Ishikawa (cell line): ENCODE measurements at regions not wholly inside any gene's neighbourhood (a gene's known extent, or its start where the extent isn't known, plus 50 kb on each side); places are given as distances from the start of the nearest gene placed in this dataset.

Source experiments
- CREB1 ChIP-seq: IDR thresholded peaks from 2 replicates; pipeline ENCODE4 v1.6.1; 2012; ENCODE audit warnings: low read depth
- EGR1 ChIP-seq: IDR thresholded peaks from 2 replicates; pipeline ENCODE4 v1.6.1; 2012
- EP300 ChIP-seq: IDR thresholded peaks from 2 replicates; pipeline ENCODE4 v1.6.1; 2012; ENCODE audit warnings: borderline replicate concordance
- MAX ChIP-seq: IDR thresholded peaks from 2 replicates; pipeline ENCODE4 v1.6.1; 2012
- RAD21 ChIP-seq: IDR thresholded peaks from 2 replicates; pipeline ENCODE4 v1.6.1; 2012; ENCODE audit warnings: low read depth
- REST ChIP-seq: IDR thresholded peaks from 2 replicates; pipeline ENCODE4 v1.6.1; 2012; ENCODE audit warnings: low read depth, mild to moderate bottlenecking
- TAF1 ChIP-seq: IDR thresholded peaks from 2 replicates; pipeline ENCODE4 v1.6.1; 2012; ENCODE audit warnings: low read depth, mild to moderate bottlenecking
- TCF12 ChIP-seq: IDR thresholded peaks from 2 replicates; pipeline ENCODE4 v1.6.1; 2012; ENCODE audit warnings: low read depth
- TEAD4 ChIP-seq: IDR thresholded peaks from 2 replicates; pipeline ENCODE4 v1.6.1; 2012
- YY1 ChIP-seq: IDR thresholded peaks from 2 replicates; pipeline ENCODE4 v1.6.1; 2012; ENCODE audit warnings: low read depth

GRCh38 chr14:101709533-101709881, 52.0 kb upstream of the PPP2R5C start:
- TF ChIP-seq TEAD4 (no peak), REST (no peak), RAD21 (no peak), TCF12 (no peak), CREB1 (no peak), MAX (no peak), TAF1 (no peak), EGR1 (no peak), EP300 (no peak), YY1 (no peak)
